HepG2 (cell line): ENCODE measurements at regions not wholly inside any gene's neighbourhood (a gene's known extent, or its start where the extent isn't known, plus 50 kb on each side); places are given as distances from the start of the nearest gene placed in this dataset.

ENCODE experiments used
- ATAC-seq: fragments of 200-7000 bp; cut with Tn5 transposase; 3 replicates; pipeline ENCODE4 v1.9.1; 2020; ENCODE audit warnings: mild to moderate bottlenecking, moderate library complexity
- BruUV-seq: library from RNA; stranded (reverse); fragments of 400-500 nt; replicated peaks from 2 replicates; lab custom pipeline; 2021; lab: Mats Ljungman, UMichigan
- CTCF ChIA-PET: fragments of 300-600 bp; formaldehyde crosslinking; extraction: SDS; loops from one replicate; lab custom pipeline; 2021; ENCODE audit warnings: low total read pairs, inconsistent platforms, low intra/inter-chr PET ratio; lab: Yijun Ruan, JAX
- POLR2A ChIA-PET: fragments of 350-600 bp; sonication (Branson Sonifier 250); formaldehyde crosslinking; loops from one replicate; lab custom pipeline; 2020; ENCODE audit warnings: antibody characterized with exemption, inconsistent platforms; lab: Yijun Ruan, JAX
- DNase-seq: peaks from one replicate; pipeline ENCODE4 v3.0.0-alpha.2; 2015; ENCODE audit warnings: low spot score
- FAIRE-seq: peaks from 3 replicates; lab custom pipeline; 2011; peaks lifted over from hg19 to GRCh38; lab: Jason Lieb, UNC
- H2AFZ ChIP-seq: one replicate; pipeline ENCODE4 v1.6.1; 2011; ENCODE audit warnings: low read length, inconsistent platforms
- H3K27ac ChIP-seq: fragments of 300-600 bp; 3 replicates; pipeline ENCODE4 v1.8.0; 2011; ENCODE audit warnings: mixed run types, mild to moderate bottlenecking, mixed read lengths, low read length, inconsistent platforms; ENCODE audit not compliant: insufficient read depth; ENCODE audit errors: extremely low read length
- H3K27me3 ChIP-seq, 2 experiments: fragments of 200-600 bp in 1 of 2; 2 replicates in 1 of 2; 3 replicates in 1 of 2; pipeline versions ENCODE4 v1.6.0 to v1.8.0; 2011; ENCODE audit warnings: low read length in 2 of 2, mild to moderate bottlenecking in 2 of 2, moderate library complexity in 2 of 2, inconsistent platforms in 1 of 2; ENCODE audit not compliant: insufficient read depth in 2 of 2, control insufficient read depth in 1 of 2
- H3K36me3 ChIP-seq, 2 experiments: fragments of 200-600 bp in 1 of 2; replicated peaks in 1 of 2; 2 replicates in 1 of 2; 3 replicates in 1 of 2; pipeline versions ENCODE4 v1.5.1 to v1.8.0; 2011; ENCODE audit warnings: low read length in 2 of 2, inconsistent platforms in 1 of 2; ENCODE audit not compliant: insufficient read depth in 2 of 2, control insufficient read depth in 1 of 2
- H3K4me1 ChIP-seq: 2 replicates; pipeline ENCODE4 v1.5.1; 2012; ENCODE audit warnings: low read length, inconsistent platforms; ENCODE audit not compliant: insufficient read depth
- H3K4me2 ChIP-seq: 2 replicates; pipeline ENCODE4 v1.6.0; 2011; ENCODE audit warnings: low read depth, low read length, inconsistent platforms
- H3K4me3 ChIP-seq, 3 experiments: fragments of 200-600 bp in 1 of 3; sonication (generic), shearing (Covaris generic) in 1 of 3; replicated peaks in 1 of 3; 2 replicates each; pipeline ENCODE4 v1.5.1; 2011 to 2016; ENCODE audit warnings: low read length in 3 of 3, inconsistent platforms in 2 of 3, low read depth in 2 of 3, mild to moderate bottlenecking in 2 of 3, control low read depth in 1 of 3, mixed read lengths in 1 of 3; ENCODE audit not compliant: insufficient read depth in 1 of 3
- H3K79me2 ChIP-seq: one replicate; pipeline ENCODE4 v1.6.1; 2011; ENCODE audit warnings: low read length, inconsistent platforms; ENCODE audit not compliant: insufficient read depth
- H3K9ac ChIP-seq: 2 replicates; pipeline ENCODE4 v1.6.0; 2011; ENCODE audit warnings: mild to moderate bottlenecking, low read depth, low read length, inconsistent platforms; ENCODE audit not compliant: insufficient read depth
- H3K9me3 ChIP-seq: 2 replicates; pipeline ENCODE4 v1.5.1; 2012; ENCODE audit warnings: mild to moderate bottlenecking, low read length
- H4K20me1 ChIP-seq: 2 replicates; pipeline ENCODE4 v1.6.0; 2011; ENCODE audit warnings: inconsistent platforms, mild to moderate bottlenecking, low read length, moderate library complexity; ENCODE audit not compliant: insufficient read depth
- BCL3 ChIP-seq: sonication (generic); formaldehyde crosslinking; IDR thresholded peaks from 2 replicates; pipeline ENCODE4 v1.5.1; 2020; ENCODE audit warnings: mild to moderate bottlenecking, missing genetic modification reagents, moderate library complexity
- BHLHE40 ChIP-seq: IDR thresholded peaks from 2 replicates; pipeline ENCODE4 v1.6.1; 2011; ENCODE audit warnings: low read length, improper control_type of control experiment
- ETS1 ChIP-seq: sonication (generic); formaldehyde crosslinking; IDR thresholded peaks from 2 replicates; pipeline ENCODE4 v1.4.0; 2020; ENCODE audit warnings: missing genetic modification reagents
- HNRNPH1 ChIP-seq: fragments of 200-400 bp; formaldehyde crosslinking; optimal IDR thresholded peaks from 2 replicates; pipeline ENCODE3; 2017; ENCODE audit warnings: mild to moderate bottlenecking, low read depth, low read length
- KDM6A ChIP-seq: IDR thresholded peaks from 2 replicates; pipeline ENCODE4 v1.6.1; 2016; ENCODE audit warnings: low read depth
- PAXIP1 ChIP-seq: sonication (generic); formaldehyde crosslinking; conservative IDR thresholded peaks from 2 replicates; pipeline ENCODE4 v1.4.0; 2020; ENCODE audit warnings: mild to moderate bottlenecking, missing genetic modification reagents, moderate library complexity
- PHF8 ChIP-seq: sonication (generic); formaldehyde crosslinking; IDR thresholded peaks from 2 replicates; pipeline ENCODE4 v1.5.0; 2020; ENCODE audit warnings: missing genetic modification reagents
- SMYD3 ChIP-seq: sonication (generic); formaldehyde crosslinking; IDR thresholded peaks from 2 replicates; pipeline ENCODE4 v1.8.1; 2023; ENCODE audit warnings: mild to moderate bottlenecking, missing genetic modification reagents
- YEATS4 ChIP-seq: sonication (generic); formaldehyde crosslinking; IDR thresholded peaks from 2 replicates; pipeline ENCODE4 v1.4.0; 2020; ENCODE audit warnings: missing genetic modification reagents, borderline replicate concordance
- YY1 ChIP-seq: IDR thresholded peaks from 2 replicates; pipeline ENCODE4 v1.6.1; 2011; ENCODE audit warnings: low read length, low read depth, moderate library complexity, mild to moderate bottlenecking; ENCODE audit not compliant: insufficient read depth, insufficient replicate concordance
- ZMAT5 ChIP-seq: sonication (generic); formaldehyde crosslinking; IDR thresholded peaks from 2 replicates; pipeline ENCODE4 v1.5.0; 2020; ENCODE audit warnings: mild to moderate bottlenecking, low read depth, missing genetic modification reagents, borderline replicate concordance
- ZNF292 ChIP-seq: sonication (generic); formaldehyde crosslinking; IDR thresholded peaks from 2 replicates; pipeline ENCODE4 v1.8.1; 2022; ENCODE audit warnings: mild to moderate bottlenecking, low read depth, missing genetic modification reagents, borderline replicate concordance
- ZNF44 ChIP-seq: sonication (generic); formaldehyde crosslinking; IDR thresholded peaks from 2 replicates; pipeline ENCODE4 v1.5.1; 2020; ENCODE audit warnings: mild to moderate bottlenecking, missing genetic modification reagents
- ZNF879 ChIP-seq: sonication (generic); formaldehyde crosslinking; IDR thresholded peaks from 2 replicates; pipeline ENCODE4 v1.8.1; 2023; ENCODE audit warnings: missing genetic modification reagents
- ZSCAN20 ChIP-seq: sonication (generic); formaldehyde crosslinking; IDR thresholded peaks from 2 replicates; pipeline ENCODE4 v1.4.0; 2020; ENCODE audit warnings: missing genetic modification reagents, mild to moderate bottlenecking, borderline replicate concordance
- ZXDC ChIP-seq: sonication (generic); formaldehyde crosslinking; IDR thresholded peaks from 2 replicates; pipeline ENCODE4 v1.5.0; 2020; ENCODE audit warnings: mild to moderate bottlenecking, missing genetic modification reagents
- WGBS: methylation state at CpG from one replicate; pipeline ENCODE4 v1.1.6; 2017; ENCODE audit warnings: low lambda C conversion rate; 5-methylcytosine and 5-hydroxymethylcytosine counted together
- in situ Hi-C: cut with HindIII; loops from 2 replicates; pipeline ENCODE4 v1.10.0; 2017; ENCODE audit warnings: low pct_unique_long_range_greater_than_20kb; ENCODE audit not compliant: extremely low pct_ligation_motif_present
- intact Hi-C: fragments of 100-400 bp; cut with micrococcal nuclease; formaldehyde crosslinking; loops from one replicate; pipeline ENCODE4 v1.10.0; 2022; ENCODE audit not compliant: unreplicated experiment

GRCh38 chr5:74015716-74016115 lies 389.7 kb downstream of the ARHGEF28 start (continued):
- TF ChIP-seq ZNF44 (CRISPR knock-in tag), result no peak
- TF ChIP-seq ZMAT5, result no peak
- TF ChIP-seq HNRNPH1, result no peak
- TF ChIP-seq BCL3 (CRISPR knock-in tag), result no peak
- TF ChIP-seq PAXIP1 (CRISPR knock-in tag), result no peak
- TF ChIP-seq PHF8 (CRISPR knock-in tag), result no peak

GRCh38 chr5:74013222-74013621 lies 387.2 kb downstream of the ARHGEF28 start:
- ATAC-seq (no peak), FAIRE-seq (no peak), DNase-seq (no peak)
- 10% methylated on average over 2 of the region's 2 CpGs for WGBS
- Histone ChIP-seq H3K79me2 (no peaks in the 10 kb centered on the region), H4K20me1 (no peaks in the 10 kb centered on the region), H3K4me3 (no peak overlapping the region), H3K9ac (no peak overlapping the region), H3K27ac (no peak overlapping the region), H3K36me3 (no peaks in the 10 kb centered on the region), H3K27me3 (no peaks in the 10 kb centered on the region), H2AFZ (no peak overlapping the region), H3K9me3 (no peaks in the 10 kb centered on the region), H3K4me1 (no peaks in the 10 kb centered on the region), H3K4me2 (no peak overlapping the region)
- POLR2A ChIA-PET, result no interaction called here
- in situ Hi-C loops, result no loop called here
- intact Hi-C loops, result no loop called here
- CTCF ChIA-PET, result no interaction called here
- BruUV-seq, result no TSS peak
- TF ChIP-seq ZNF292 (no peak), YEATS4 (CRISPR knock-in tag) (no peak), ZXDC (CRISPR knock-in tag) (no peak), ZSCAN20 (CRISPR knock-in tag) (no peak), KDM6A (CRISPR knock-in tag) (no peak), YY1 (no peak), ZNF879 (CRISPR knock-in tag) (no peak), BHLHE40 (no peak), SMYD3 (CRISPR knock-in tag) (no peak), ETS1 (CRISPR knock-in tag) (no peak)
